RWPE1 (cell line): ENCODE measurements at regions not wholly inside any gene's neighbourhood (a gene's known extent, or its start where the extent isn't known, plus 50 kb on each side); places are given as distances from the start of the nearest gene placed in this dataset.

Experiments used
- CTCF ChIA-PET: fragments of 350-600 bp; sonication (Branson Sonifier 250); formaldehyde crosslinking; extraction: SDS; loops from one replicate; lab custom pipeline; 2021; lab: Yijun Ruan, JAX
- POLR2A ChIA-PET: fragments of 400-600 bp; formaldehyde crosslinking; extraction: SDS; loops from one replicate; lab custom pipeline; 2020; ENCODE audit warnings: antibody characterized with exemption; ENCODE audit not compliant: low non-redundant PET; lab: Yijun Ruan, JAX
- DNase-seq: peaks from one replicate; pipeline ENCODE4 v3.0.0; 2012; ENCODE audit warnings: low spot score
- H3K27ac ChIP-seq: fragments of 450-650 bp; 2 replicates; pipeline ENCODE4 v1.5.1; 2017
- CTCF ChIP-seq: fragments of 450-650 bp; conservative IDR thresholded peaks from 2 replicates; pipeline ENCODE4 v1.5.1; 2017; ENCODE audit warnings: low read depth, mild to moderate bottlenecking

GRCh38 chr14:29494312-29494711, 433.3 kb downstream of the PRKD1 start:
- no peak for DNase-seq
- no peak overlapping the region for H3K27ac ChIP-seq
- TF ChIP-seq CTCF, result no peak
- ChIA-PET POLR2A (no interaction called here), CTCF (interaction anchor here (0.6 kb wide), 1 partner anchor 268 kb away, joined by 4 read pairs; no protein-coding TSS in a partner anchor)

DNA sequence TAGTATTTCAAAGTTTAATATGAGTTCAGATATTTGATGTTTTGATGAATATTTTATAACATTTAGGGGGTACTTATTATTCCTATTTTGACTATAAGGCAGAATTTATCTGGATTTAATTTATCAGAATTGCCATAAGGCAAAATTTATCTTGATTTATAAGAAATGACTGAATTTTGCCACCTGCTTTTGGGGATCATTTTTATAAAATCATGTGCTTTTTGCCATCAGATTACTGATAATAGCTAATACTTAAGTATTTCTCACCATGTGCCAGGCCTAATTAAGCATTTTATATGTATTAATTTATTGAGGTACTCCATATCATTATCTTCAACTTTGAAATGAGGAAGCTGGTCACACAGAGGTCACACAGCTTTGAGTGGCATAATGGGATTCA, 423.7 kb downstream of the PRKD1 start:
- ChIA-PET CTCF (no interaction called here), POLR2A (no interaction called here)
- no peak for TF ChIP-seq CTCF

GRCh38 chr14:29518335-29518734, 409.3 kb downstream of the PRKD1 start:
- no peak overlapping the region for H3K27ac ChIP-seq
- CTCF ChIA-PET, result interaction anchor here (0.6 to 0.9 kb wide), 3 partner anchors 643 to 764 kb away, joined by 3 read pairs; no protein-coding TSS in a partner anchor
- POLR2A ChIA-PET, result no interaction called here
- DNase-seq, result no peak
- TF ChIP-seq CTCF, result 0 out of 2 replicates have a peak, but pooled peaks have one; percentile 11

More for the DNA sequence above, 423.7 kb downstream of the PRKD1 start:
- no peak for DNase-seq
- no peak overlapping the region for H3K27ac ChIP-seq

- DNase-seq, result no peak
- peak; percentile 18; the same call in 1 of the 2 replicates for TF ChIP-seq CTCF
- ChIA-PET POLR2A (no interaction called here), CTCF (interaction anchor here (0.6 kb wide), 3 partner anchors 9 to 771 kb away, joined by 3 read pairs; no protein-coding TSS in a partner anchor)
- H3K27ac ChIP-seq, result no peak overlapping the region
These were observed 406.0 kb downstream of the PRKD1 start for GRCh38 chr14:29521526-29522137.
